ENCODE measurements at regions not wholly inside any gene's neighbourhood (a gene's known extent, or its start where the extent isn't known, plus 50 kb on each side); places are given as distances from the start of the nearest gene placed in this dataset.

DNA sequence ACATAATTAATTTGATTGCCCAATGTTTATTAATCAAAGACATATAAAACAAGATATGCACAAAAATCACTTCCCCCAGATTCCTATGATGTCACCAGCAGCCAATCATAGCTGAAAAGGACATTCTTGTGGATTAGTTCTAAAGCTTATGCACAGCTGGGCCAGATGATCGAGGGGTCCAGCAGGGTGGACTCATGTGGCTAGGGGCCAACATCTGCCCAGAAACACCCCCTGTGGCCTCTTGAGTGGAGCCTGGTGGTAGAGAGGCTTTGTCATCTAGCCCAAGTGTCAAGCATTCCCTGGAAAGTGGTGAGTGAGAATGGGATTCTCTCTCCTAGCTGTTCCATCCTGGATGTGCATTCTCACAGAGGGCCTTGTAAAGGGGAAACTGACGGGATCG is 590.0 kb downstream of the BCL11B start:
- TF ChIP-seq EZH2 (IDR thresholded peaks at IDR 0.05; ENCODE audit: borderline replicate concordance): no peak
- TF ChIP-seq, protein P1, sequence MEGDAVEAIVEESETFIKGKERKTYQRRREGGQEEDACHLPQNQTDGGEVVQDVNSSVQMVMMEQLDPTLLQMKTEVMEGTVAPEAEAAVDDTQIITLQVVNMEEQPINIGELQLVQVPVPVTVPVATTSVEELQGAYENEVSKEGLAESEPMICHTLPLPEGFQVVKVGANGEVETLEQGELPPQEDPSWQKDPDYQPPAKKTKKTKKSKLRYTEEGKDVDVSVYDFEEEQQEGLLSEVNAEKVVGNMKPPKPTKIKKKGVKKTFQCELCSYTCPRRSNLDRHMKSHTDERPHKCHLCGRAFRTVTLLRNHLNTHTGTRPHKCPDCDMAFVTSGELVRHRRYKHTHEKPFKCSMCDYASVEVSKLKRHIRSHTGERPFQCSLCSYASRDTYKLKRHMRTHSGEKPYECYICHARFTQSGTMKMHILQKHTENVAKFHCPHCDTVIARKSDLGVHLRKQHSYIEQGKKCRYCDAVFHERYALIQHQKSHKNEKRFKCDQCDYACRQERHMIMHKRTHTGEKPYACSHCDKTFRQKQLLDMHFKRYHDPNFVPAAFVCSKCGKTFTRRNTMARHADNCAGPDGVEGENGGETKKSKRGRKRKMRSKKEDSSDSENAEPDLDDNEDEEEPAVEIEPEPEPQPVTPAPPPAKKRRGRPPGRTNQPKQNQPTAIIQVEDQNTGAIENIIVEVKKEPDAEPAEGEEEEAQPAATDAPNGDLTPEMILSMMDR (IDR thresholded peaks at IDR 0.05; ENCODE audit: poor library complexity): no peak
